Hepatocyte (in vitro differentiated cells): ENCODE measurements at regions not wholly inside any gene's neighbourhood (a gene's known extent, or its start where the extent isn't known, plus 50 kb on each side); places are given as distances from the start of the nearest gene placed in this dataset.
A peak's percentile ranks its signal among the peaks of the same experiment; 100 is the strongest.

Experiments used
- DNase-seq: peaks from one replicate; pipeline ENCODE4 v3.0.0-alpha.2; 2016; ENCODE audit warnings: low spot score
- H2AFZ ChIP-seq: fragments of 200-600 bp; sonication (generic); 2 replicates; pipeline ENCODE4 v1.6.0; 2016; ENCODE audit warnings: antibody characterized with exemption, mild to moderate bottlenecking
- H3K27ac ChIP-seq: fragments of 200-600 bp; sonication (generic); 2 replicates; pipeline ENCODE4 v1.5.1; 2016; ENCODE audit warnings: mild to moderate bottlenecking
- H3K27me3 ChIP-seq: fragments of 200-600 bp; sonication (generic); 2 replicates; pipeline ENCODE4 v1.6.1; 2016
- H3K36me3 ChIP-seq: fragments of 200-600 bp; sonication (generic); replicated peaks from 2 replicates; pipeline ENCODE4 v1.5.1; 2016; ENCODE audit warnings: low read depth; ENCODE audit not compliant: insufficient read depth
- H3K4me1 ChIP-seq: fragments of 200-600 bp; sonication (generic); 2 replicates; pipeline ENCODE4 v1.5.1; 2016; ENCODE audit warnings: mild to moderate bottlenecking, moderate library complexity; ENCODE audit not compliant: insufficient read depth
- H3K4me2 ChIP-seq: fragments of 200-600 bp; sonication (generic); 2 replicates; pipeline ENCODE4 v1.6.0; 2016
- H3K4me3 ChIP-seq: fragments of 200-600 bp; sonication (generic); 2 replicates; pipeline ENCODE4 v1.5.1; 2016; ENCODE audit warnings: mild to moderate bottlenecking
- H3K79me2 ChIP-seq: fragments of 200-600 bp; sonication (generic); 2 replicates; pipeline ENCODE4 v1.6.0; 2017; ENCODE audit warnings: mild to moderate bottlenecking
- H3K9me2 ChIP-seq: fragments of 200-600 bp; sonication (generic); replicated peaks from 2 replicates; pipeline ENCODE4 v1.6.0; 2017; ENCODE audit warnings: mild to moderate bottlenecking; ENCODE audit not compliant: insufficient read depth
- H3K9me3 ChIP-seq: fragments of 200-600 bp; sonication (generic); 2 replicates; pipeline ENCODE4 v1.5.1; 2016; ENCODE audit warnings: low read depth, mild to moderate bottlenecking
- H4K20me1 ChIP-seq: fragments of 200-600 bp; sonication (generic); 2 replicates; pipeline ENCODE4 v1.6.0; 2016; ENCODE audit warnings: mild to moderate bottlenecking; ENCODE audit not compliant: insufficient read depth, poor library complexity, severe bottlenecking
- EZH2 ChIP-seq: fragments of 200-600 bp; sonication (generic); IDR thresholded peaks from 2 replicates; pipeline ENCODE4 v1.6.1; 2016; ENCODE audit warnings: antibody characterized with exemption, mild to moderate bottlenecking, borderline replicate concordance
- EZH2phosphoT487 ChIP-seq: fragments of 200-600 bp; sonication (generic); IDR thresholded peaks from one replicate; pipeline ENCODE4 v1.6.1; 2018; ENCODE audit warnings: antibody characterized with exemption, mild to moderate bottlenecking, low read depth, moderate library complexity; ENCODE audit not compliant: unreplicated experiment, severe bottlenecking
- WGBS: methylation state at CpG from one replicate; pipeline ENCODE4 v1.1.6; 2016; ENCODE audit warnings: low lambda C conversion rate; ENCODE audit errors: missing lambda C conversion rate; 5-methylcytosine and 5-hydroxymethylcytosine counted together
- TF ChIP-seq, protein P1 (sequence below): fragments of 200-600 bp; sonication (generic); IDR thresholded peaks from 2 replicates; pipeline ENCODE4 v1.5.1; 2016; ENCODE audit warnings: antibody characterized with exemption, mild to moderate bottlenecking; ENCODE audit not compliant: poor library complexity

DNA sequence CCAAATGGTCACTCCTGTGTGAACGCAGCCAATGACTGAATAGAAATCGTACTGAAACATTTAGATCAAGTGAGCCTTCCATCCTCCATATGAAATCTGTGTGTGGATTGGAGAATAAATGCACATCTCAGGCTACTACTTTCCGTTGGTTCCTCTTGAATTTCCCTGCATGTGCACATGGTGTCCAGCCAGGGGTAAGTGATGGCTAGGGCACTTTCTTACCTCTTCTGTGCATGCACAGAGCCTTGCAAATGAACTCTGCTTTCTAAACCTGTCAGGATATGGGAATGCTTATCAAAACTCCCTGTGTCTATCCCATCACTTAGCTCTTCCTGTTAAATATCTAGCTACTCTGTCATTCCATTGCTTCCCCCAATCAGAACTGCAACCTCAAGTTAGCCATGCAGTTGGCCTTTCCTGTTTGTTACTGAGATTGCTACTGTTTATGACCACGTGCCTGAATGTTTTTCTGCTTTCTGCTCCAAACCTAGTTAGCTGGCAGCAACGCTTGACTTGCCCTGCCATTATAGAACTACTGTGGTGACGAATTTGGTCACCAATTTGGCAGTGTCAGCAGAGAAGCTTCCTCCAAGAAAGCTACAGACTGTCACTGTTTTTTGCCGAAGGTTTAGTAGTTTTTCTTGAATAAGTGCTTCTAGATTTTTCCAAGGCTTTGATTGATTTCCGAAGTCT, 661.6 kb downstream of the LRRC70 start:
- Histone ChIP-seq H3K4me1 (no peaks in the 10 kb centered on the region), H4K20me1 (no peaks in the 10 kb centered on the region), H3K9me2 (no peaks in the 10 kb centered on the region), H3K79me2 (no peaks in the 10 kb centered on the region), H3K9me3 (no peaks in the 10 kb centered on the region), H3K27ac (no peak overlapping the region), H3K4me2 (no peak overlapping the region), H2AFZ (no peak overlapping the region), H3K4me3 (no peak overlapping the region), H3K27me3 (no peaks in the 10 kb centered on the region), H3K36me3 (no peaks in the 10 kb centered on the region)
- 86% methylated on average over 8 of the region's 8 CpGs for WGBS
- DNase-seq = no peak
- TF ChIP-seq EZH2 = no peak
- TF ChIP-seq EZH2phosphoT487 = no peak
- TF ChIP-seq, protein P1, sequence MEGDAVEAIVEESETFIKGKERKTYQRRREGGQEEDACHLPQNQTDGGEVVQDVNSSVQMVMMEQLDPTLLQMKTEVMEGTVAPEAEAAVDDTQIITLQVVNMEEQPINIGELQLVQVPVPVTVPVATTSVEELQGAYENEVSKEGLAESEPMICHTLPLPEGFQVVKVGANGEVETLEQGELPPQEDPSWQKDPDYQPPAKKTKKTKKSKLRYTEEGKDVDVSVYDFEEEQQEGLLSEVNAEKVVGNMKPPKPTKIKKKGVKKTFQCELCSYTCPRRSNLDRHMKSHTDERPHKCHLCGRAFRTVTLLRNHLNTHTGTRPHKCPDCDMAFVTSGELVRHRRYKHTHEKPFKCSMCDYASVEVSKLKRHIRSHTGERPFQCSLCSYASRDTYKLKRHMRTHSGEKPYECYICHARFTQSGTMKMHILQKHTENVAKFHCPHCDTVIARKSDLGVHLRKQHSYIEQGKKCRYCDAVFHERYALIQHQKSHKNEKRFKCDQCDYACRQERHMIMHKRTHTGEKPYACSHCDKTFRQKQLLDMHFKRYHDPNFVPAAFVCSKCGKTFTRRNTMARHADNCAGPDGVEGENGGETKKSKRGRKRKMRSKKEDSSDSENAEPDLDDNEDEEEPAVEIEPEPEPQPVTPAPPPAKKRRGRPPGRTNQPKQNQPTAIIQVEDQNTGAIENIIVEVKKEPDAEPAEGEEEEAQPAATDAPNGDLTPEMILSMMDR = no peak

GRCh38 chr5:63233911-63234310, 655.3 kb downstream of the LRRC70 start:
- Histone ChIP-seq H3K9me2 (no peaks in the 10 kb centered on the region), H3K4me2 (peak overlapping the region; percentile 24), H3K36me3 (no peaks in the 10 kb centered on the region), H3K4me1 (no peaks in the 10 kb centered on the region), H2AFZ (peak overlapping the region; percentile 24), H3K79me2 (no peaks in the 10 kb centered on the region), H3K27me3 (no peaks in the 10 kb centered on the region), H3K4me3 (no peak overlapping the region), H4K20me1 (no peaks in the 10 kb centered on the region), H3K9me3 (no peaks in the 10 kb centered on the region), H3K27ac (no peak overlapping the region)
- DNase-seq = no peak
- WGBS = 61% methylated on average over 3 of the region's 3 CpGs
- TF ChIP-seq, protein P1 = no peak
- no peak for TF ChIP-seq EZH2
- TF ChIP-seq EZH2phosphoT487 = no peak

DNA sequence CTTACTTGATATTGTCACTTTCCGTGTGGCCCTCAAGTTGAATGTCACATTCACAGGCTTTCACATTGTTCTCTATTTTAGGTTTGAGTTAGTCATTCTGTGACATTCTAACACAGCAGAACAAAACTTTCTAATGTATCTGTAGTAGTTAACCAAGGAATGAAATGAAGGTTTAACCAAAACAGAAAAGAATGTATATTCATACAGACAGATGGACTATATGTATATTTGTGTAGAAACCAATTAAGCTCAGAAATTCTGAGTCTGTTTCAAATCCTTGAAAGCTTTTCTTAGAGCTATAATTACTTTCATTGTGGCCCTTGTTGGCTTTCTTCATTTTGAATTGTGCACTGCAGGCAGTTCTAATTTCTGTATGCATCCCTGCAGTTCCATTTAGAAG, 654.7 kb downstream of the LRRC70 start:
- Histone ChIP-seq H3K27ac (no peak overlapping the region), H3K4me2 (peak overlapping the region; percentile 24), H2AFZ (peak overlapping the region; percentile 24), H3K36me3 (no peaks in the 10 kb centered on the region), H3K79me2 (no peaks in the 10 kb centered on the region), H4K20me1 (no peaks in the 10 kb centered on the region), H3K9me3 (no peaks in the 10 kb centered on the region), H3K27me3 (no peaks in the 10 kb centered on the region), H3K4me1 (no peaks in the 10 kb centered on the region), H3K9me2 (no peaks in the 10 kb centered on the region), H3K4me3 (no peak overlapping the region)
- TF ChIP-seq EZH2 = no peak
- TF ChIP-seq, protein P1 = no peak
- TF ChIP-seq EZH2phosphoT487 = no peak
- DNase-seq = no peak
- WGBS = 78% methylated on average over 1 of the region's 1 CpG
